ENCODE measurements at regions not wholly inside any gene's neighbourhood (a gene's known extent, or its start where the extent isn't known, plus 50 kb on each side); places are given as distances from the start of the nearest gene placed in this dataset.

DNA sequence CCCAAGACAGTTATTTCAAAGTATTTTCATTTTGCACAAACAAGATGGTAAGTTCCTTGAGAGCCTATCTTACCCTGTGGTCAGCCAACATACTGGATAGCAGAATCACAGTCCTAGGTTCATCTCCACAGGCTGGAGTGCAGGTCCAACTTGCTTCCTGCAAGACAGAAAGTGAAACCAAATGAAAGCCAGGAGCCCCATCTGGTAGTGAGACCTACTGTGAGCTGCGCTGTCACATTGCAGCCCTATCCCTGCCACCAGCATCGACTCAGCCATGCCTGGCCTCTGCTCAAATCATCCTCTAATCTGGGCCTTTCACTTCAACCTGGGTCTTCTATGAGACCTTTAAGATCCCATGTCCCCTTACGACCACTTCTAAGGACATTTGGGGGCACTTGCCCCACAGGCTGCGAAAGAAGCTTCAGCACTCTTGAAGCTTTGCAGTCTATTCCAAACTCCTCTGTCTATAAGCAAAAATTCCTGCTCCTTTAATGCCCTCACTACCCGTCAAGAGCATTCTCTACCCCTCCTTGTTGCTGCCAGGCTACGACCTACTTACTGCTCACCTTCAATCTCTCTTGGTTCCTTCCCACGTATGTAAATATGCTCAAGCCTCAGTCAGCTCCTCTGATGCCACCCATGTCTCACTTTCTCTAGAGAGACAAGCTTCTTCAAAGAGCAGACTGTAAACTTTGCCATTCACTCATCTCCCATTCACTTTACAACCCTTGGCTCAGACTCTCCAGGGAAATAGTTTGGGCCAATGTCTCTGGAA is 55.9 kb upstream of the TSPAN11 start:
- H4K20me1 ChIP-seq (replicated peaks; ENCODE audit: insufficient read depth): no peaks in the 10 kb centered on the region
- peaks cover 5% of the 10 kb centered on the region for H3K27me3 Mint-ChIP-seq (ENCODE audit: insufficient read depth, low read depth, poor library complexity)
- no peak overlapping the region for H3K4me3 Mint-ChIP-seq
- H3K27ac Mint-ChIP-seq: no peak overlapping the region
- H3K9me2 ChIP-seq (ENCODE audit: insufficient read depth): no peaks in the 10 kb centered on the region
- H3K4me2 ChIP-seq: no peak overlapping the region
- no peak overlapping the region for H3K4me3 ChIP-seq
- H3K36me3 Mint-ChIP-seq (ENCODE audit: low read depth): peaks cover 12% of the 10 kb centered on the region
- no peak for TF ChIP-seq ZNF114 (CRISPR knock-in tag; IDR thresholded peaks at IDR 0.05)
- no peak overlapping the region for H3K27ac ChIP-seq (ENCODE audit: low read depth)
- H3K9me3 Mint-ChIP-seq: peaks cover 17% of the 10 kb centered on the region
- ATAC-seq (no peak), DNase-seq (ENCODE audit: low spot score) (no peak)
- no peaks in the 10 kb centered on the region for H3K79me2 ChIP-seq (replicated peaks; ENCODE audit: insufficient read depth)
- no peak overlapping the region for H2AFZ ChIP-seq
- H3K4me1 Mint-ChIP-seq: peaks cover 3% of the 10 kb centered on the region; the same call in 1 of the 3 replicates
- H3K27me3 ChIP-seq (ENCODE audit: insufficient read depth): no peaks in the 10 kb centered on the region
- H3K36me3 ChIP-seq (ENCODE audit: insufficient read depth): no peaks in the 10 kb centered on the region
- H3F3A ChIP-seq (replicated peaks; ENCODE audit: low read depth): no peaks in the 10 kb centered on the region
- H3K4me1 ChIP-seq (ENCODE audit: insufficient read depth): no peaks in the 10 kb centered on the region

DNA sequence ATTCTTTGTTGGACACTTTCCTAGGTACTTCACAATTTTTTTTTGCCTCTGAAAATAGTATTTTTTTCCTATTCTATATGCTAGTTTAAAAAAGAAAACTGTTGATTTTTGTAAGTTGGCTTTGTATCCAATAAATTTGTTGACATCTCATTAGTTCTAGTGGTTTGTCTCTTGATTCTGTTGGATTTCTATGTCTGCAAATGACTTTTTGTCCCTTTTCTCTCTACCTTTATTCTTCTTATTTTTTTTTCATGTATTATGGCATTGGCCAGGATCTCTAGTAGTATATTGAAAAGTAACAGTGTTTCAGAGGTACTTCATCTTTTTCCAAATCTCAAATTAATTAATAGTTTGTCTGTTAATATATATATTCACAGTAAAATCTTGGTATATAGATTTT is 59.1 kb upstream of the TSPAN11 start:
- H3K4me2 ChIP-seq: no peak overlapping the region
- no peak overlapping the region for H3K27ac ChIP-seq (ENCODE audit: low read depth)
- Mint-ChIP-seq H3K36me3 (ENCODE audit: low read depth) (peaks cover 16% of the 10 kb centered on the region), H3K4me3 (no peak overlapping the region), H3K27ac (no peak overlapping the region), H3K27me3 (ENCODE audit: insufficient read depth, low read depth, poor library complexity) (peaks cover 7% of the 10 kb centered on the region), H3K4me1 (peaks cover 15% of the 10 kb centered on the region), H3K9me3 (peaks cover 25% of the 10 kb centered on the region)
- peaks cover 9% of the 10 kb centered on the region; the same call in 1 of the 2 replicates for H3K4me1 ChIP-seq (ENCODE audit: insufficient read depth)
- H3K27me3 ChIP-seq (ENCODE audit: insufficient read depth): no peaks in the 10 kb centered on the region
- H3K79me2 ChIP-seq (replicated peaks; ENCODE audit: insufficient read depth): no peaks in the 10 kb centered on the region
- no peak for DNase-seq (ENCODE audit: low spot score)
- no peaks in the 10 kb centered on the region; the same call in 1 of the 2 replicates for H4K20me1 ChIP-seq (replicated peaks; ENCODE audit: insufficient read depth)
- ATAC-seq: no peak
- no peaks in the 10 kb centered on the region for H3K36me3 ChIP-seq (ENCODE audit: insufficient read depth)
- H2AFZ ChIP-seq: no peak overlapping the region
- no peaks in the 10 kb centered on the region for H3F3A ChIP-seq (replicated peaks; ENCODE audit: low read depth)
- no peaks in the 10 kb centered on the region for H3K9me2 ChIP-seq (ENCODE audit: insufficient read depth)
- H3K4me3 ChIP-seq: no peak overlapping the region
- TF ChIP-seq, protein P1, sequence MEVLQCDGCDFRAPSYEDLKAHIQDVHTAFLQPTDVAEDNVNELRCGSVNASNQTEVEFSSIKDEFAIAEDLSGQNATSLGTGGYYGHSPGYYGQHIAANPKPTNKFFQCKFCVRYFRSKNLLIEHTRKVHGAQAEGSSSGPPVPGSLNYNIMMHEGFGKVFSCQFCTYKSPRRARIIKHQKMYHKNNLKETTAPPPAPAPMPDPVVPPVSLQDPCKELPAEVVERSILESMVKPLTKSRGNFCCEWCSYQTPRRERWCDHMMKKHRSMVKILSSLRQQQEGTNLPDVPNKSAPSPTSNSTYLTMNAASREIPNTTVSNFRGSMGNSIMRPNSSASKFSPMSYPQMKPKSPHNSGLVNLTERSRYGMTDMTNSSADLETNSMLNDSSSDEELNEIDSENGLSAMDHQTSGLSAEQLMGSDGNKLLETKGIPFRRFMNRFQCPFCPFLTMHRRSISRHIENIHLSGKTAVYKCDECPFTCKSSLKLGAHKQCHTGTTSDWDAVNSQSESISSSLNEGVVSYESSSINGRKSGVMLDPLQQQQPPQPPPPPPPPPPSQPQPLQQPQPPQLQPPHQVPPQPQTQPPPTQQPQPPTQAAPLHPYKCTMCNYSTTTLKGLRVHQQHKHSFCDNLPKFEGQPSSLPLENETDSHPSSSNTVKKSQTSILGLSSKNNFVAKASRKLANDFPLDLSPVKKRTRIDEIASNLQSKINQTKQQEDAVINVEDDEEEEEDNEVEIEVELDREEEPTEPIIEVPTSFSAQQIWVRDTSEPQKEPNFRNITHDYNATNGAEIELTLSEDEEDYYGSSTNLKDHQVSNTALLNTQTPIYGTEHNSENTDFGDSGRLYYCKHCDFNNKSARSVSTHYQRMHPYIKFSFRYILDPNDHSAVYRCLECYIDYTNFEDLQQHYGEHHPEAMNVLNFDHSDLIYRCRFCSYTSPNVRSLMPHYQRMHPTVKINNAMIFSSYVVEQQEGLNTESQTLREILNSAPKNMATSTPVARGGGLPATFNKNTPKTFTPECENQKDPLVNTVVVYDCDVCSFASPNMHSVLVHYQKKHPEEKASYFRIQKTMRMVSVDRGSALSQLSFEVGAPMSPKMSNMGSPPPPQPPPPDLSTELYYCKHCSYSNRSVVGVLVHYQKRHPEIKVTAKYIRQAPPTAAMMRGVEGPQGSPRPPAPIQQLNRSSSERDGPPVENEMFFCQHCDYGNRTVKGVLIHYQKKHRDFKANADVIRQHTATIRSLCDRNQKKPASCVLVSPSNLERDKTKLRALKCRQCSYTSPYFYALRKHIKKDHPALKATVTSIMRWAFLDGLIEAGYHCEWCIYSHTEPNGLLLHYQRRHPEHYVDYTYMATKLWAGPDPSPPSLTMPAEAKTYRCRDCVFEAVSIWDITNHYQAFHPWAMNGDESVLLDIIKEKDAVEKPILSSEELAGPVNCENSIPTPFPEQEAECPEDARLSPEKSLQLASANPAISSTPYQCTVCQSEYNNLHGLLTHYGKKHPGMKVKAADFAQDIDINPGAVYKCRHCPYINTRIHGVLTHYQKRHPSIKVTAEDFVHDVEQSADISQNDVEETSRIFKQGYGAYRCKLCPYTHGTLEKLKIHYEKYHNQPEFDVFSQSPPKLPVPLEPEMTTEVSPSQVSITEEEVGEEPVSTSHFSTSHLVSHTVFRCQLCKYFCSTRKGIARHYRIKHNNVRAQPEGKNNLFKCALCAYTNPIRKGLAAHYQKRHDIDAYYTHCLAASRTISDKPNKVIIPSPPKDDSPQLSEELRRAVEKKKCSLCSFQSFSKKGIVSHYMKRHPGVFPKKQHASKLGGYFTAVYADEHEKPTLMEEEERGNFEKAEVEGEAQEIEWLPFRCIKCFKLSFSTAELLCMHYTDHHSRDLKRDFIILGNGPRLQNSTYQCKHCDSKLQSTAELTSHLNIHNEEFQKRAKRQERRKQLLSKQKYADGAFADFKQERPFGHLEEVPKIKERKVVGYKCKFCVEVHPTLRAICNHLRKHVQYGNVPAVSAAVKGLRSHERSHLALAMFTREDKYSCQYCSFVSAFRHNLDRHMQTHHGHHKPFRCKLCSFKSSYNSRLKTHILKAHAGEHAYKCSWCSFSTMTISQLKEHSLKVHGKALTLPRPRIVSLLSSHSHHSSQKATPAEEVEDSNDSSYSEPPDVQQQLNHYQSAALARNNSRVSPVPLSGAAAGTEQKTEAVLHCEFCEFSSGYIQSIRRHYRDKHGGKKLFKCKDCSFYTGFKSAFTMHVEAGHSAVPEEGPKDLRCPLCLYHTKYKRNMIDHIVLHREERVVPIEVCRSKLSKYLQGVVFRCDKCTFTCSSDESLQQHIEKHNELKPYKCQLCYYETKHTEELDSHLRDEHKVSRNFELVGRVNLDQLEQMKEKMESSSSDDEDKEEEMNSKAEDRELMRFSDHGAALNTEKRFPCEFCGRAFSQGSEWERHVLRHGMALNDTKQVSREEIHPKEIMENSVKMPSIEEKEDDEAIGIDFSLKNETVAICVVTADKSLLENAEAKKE (CRISPR knock-in tag; IDR thresholded peaks at IDR 0.05): no peak
- TF ChIP-seq ZNF114 (CRISPR knock-in tag; IDR thresholded peaks at IDR 0.05) (no peak), EZH2 (IDR thresholded peaks at IDR 0.05; ENCODE audit: low read depth, unreplicated experiment) (no peak), STAT1 (IDR thresholded peaks at IDR 0.05; ENCODE audit: unreplicated experiment) (no peak), EZH2phosphoT487 (IDR thresholded peaks at IDR 0.05; ENCODE audit: unreplicated experiment) (no peak), POLR2AphosphoS5 (IDR thresholded peaks at IDR 0.05; ENCODE audit: low read depth) (no peak), JUNB (IDR thresholded peaks at IDR 0.05; ENCODE audit: unreplicated experiment) (no peak), CREB1 (CRISPR knock-in tag; IDR thresholded peaks at IDR 0.05; ENCODE audit: low read depth) (no peak)
- TF ChIP-seq, protein P2, sequence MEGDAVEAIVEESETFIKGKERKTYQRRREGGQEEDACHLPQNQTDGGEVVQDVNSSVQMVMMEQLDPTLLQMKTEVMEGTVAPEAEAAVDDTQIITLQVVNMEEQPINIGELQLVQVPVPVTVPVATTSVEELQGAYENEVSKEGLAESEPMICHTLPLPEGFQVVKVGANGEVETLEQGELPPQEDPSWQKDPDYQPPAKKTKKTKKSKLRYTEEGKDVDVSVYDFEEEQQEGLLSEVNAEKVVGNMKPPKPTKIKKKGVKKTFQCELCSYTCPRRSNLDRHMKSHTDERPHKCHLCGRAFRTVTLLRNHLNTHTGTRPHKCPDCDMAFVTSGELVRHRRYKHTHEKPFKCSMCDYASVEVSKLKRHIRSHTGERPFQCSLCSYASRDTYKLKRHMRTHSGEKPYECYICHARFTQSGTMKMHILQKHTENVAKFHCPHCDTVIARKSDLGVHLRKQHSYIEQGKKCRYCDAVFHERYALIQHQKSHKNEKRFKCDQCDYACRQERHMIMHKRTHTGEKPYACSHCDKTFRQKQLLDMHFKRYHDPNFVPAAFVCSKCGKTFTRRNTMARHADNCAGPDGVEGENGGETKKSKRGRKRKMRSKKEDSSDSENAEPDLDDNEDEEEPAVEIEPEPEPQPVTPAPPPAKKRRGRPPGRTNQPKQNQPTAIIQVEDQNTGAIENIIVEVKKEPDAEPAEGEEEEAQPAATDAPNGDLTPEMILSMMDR (conservative IDR thresholded peaks at IDR 0.05; ENCODE audit: low read depth in 2 of 2): no peak
- TF ChIP-seq, protein P3, sequence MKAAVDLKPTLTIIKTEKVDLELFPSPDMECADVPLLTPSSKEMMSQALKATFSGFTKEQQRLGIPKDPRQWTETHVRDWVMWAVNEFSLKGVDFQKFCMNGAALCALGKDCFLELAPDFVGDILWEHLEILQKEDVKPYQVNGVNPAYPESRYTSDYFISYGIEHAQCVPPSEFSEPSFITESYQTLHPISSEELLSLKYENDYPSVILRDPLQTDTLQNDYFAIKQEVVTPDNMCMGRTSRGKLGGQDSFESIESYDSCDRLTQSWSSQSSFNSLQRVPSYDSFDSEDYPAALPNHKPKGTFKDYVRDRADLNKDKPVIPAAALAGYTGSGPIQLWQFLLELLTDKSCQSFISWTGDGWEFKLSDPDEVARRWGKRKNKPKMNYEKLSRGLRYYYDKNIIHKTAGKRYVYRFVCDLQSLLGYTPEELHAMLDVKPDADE (IDR thresholded peaks at IDR 0.05): no peak
